Fibroblast of lung (primary cell): ENCODE measurements at regions not wholly inside any gene's neighbourhood (a gene's known extent, or its start where the extent isn't known, plus 50 kb on each side); places are given as distances from the start of the nearest gene placed in this dataset.

Experiments
- EZH2 ChIP-seq: IDR thresholded peaks from 2 replicates; pipeline ENCODE4 v1.5.1; 2012; ENCODE audit warnings: low read length, control low read depth, mild to moderate bottlenecking; ENCODE audit errors: missing control alignments
- TF ChIP-seq, protein P1 (sequence below), 2 donors: IDR thresholded peaks in 1 of 2; conservative IDR thresholded peaks in 1 of 2; 1 replicate in 1 of 2; 2 replicates in 1 of 2; pipeline ENCODE4 v1.5.1; 2011 to 2012; ENCODE audit warnings: low read length in 2 of 2, control low read depth in 1 of 2, inconsistent platforms in 1 of 2, low read depth in 1 of 2, mild to moderate bottlenecking in 1 of 2

DNA sequence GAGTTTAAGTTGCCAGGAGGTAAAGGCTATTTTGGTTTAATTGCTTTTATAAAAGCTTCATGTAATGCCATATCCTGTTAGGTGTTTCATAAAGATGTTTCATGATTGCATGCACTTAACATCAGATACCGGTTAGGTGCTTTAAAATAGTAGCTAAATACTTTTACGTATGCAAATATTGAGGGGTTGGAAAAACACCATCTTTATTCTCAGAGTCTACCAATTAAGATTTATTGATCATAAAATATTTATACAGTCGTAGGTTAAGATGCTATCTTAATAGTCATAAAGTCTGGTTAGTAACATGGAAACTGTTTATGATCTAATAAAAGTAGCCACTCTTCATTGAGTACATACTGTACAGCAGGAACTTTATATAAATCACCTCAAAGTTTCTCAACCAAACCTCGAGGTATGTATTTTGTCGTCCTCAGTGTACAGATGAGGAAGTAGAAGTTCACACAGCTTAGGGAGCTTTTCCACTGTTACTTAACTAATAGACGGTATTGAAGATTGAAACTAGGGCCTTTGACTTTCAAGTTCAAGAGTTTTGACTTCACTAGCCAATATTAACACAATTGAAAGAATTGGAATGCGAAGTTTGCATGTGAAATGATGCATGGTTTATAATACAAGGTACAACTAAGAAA, 897.1 kb downstream of the GATA3 start:
- TF ChIP-seq, protein P1, sequence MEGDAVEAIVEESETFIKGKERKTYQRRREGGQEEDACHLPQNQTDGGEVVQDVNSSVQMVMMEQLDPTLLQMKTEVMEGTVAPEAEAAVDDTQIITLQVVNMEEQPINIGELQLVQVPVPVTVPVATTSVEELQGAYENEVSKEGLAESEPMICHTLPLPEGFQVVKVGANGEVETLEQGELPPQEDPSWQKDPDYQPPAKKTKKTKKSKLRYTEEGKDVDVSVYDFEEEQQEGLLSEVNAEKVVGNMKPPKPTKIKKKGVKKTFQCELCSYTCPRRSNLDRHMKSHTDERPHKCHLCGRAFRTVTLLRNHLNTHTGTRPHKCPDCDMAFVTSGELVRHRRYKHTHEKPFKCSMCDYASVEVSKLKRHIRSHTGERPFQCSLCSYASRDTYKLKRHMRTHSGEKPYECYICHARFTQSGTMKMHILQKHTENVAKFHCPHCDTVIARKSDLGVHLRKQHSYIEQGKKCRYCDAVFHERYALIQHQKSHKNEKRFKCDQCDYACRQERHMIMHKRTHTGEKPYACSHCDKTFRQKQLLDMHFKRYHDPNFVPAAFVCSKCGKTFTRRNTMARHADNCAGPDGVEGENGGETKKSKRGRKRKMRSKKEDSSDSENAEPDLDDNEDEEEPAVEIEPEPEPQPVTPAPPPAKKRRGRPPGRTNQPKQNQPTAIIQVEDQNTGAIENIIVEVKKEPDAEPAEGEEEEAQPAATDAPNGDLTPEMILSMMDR (conservative IDR thresholded peaks at IDR 0.05 in 1 of 2, IDR thresholded peaks at IDR 0.05 in 1 of 2; ENCODE audit: low read depth in 1 of 2, low read length in 2 of 2): no peak
- TF ChIP-seq EZH2: no peak
